WTC11 (cell line): ENCODE measurements at regions not wholly inside any gene's neighbourhood (a gene's known extent, or its start where the extent isn't known, plus 50 kb on each side); places are given as distances from the start of the nearest gene placed in this dataset.

Source experiments
- ATAC-seq: fragments of 200-7000 bp; cut with Tn5 transposase; 2 replicates; pipeline ENCODE4 v1.10.0; 2021; ENCODE audit warnings: mild to moderate bottlenecking, moderate library complexity
- CTCF ChIA-PET: fragments of 300-600 bp; sonication (Branson Sonifier 250); formaldehyde crosslinking; loops from one replicate; lab custom pipeline; 2021; ENCODE audit warnings: antibody characterized with exemption; lab: Charles Lee
- POLR2A ChIA-PET: fragments of 350-600 bp; sonication (Branson Sonifier 250); formaldehyde crosslinking; loops from one replicate; lab custom pipeline; 2021; ENCODE audit warnings: antibody characterized with exemption; lab: Charles Lee
- DNase-seq: peaks from one replicate; pipeline ENCODE4 v3.0.0; 2021; ENCODE audit warnings: low spot score
- H3K27ac Mint-ChIP-seq: 2 replicates; pipeline ENCODE4 v1.8.0; 2021; ENCODE audit warnings: mixed read lengths
- H3K27me3 Mint-ChIP-seq: 2 replicates; pipeline ENCODE4 v1.8.0; 2021; ENCODE audit warnings: low read depth, mild to moderate bottlenecking, moderate library complexity, mixed read lengths
- H3K36me3 Mint-ChIP-seq: 2 replicates; pipeline ENCODE4 v1.8.0; 2021; ENCODE audit warnings: mixed read lengths
- H3K4me1 Mint-ChIP-seq: 2 replicates; pipeline ENCODE4 v1.8.0; 2022; ENCODE audit warnings: mixed read lengths
- H3K4me3 Mint-ChIP-seq: 2 replicates; pipeline ENCODE4 v1.8.0; 2021; ENCODE audit warnings: mild to moderate bottlenecking, moderate library complexity, mixed read lengths
- H3K9me3 Mint-ChIP-seq: 2 replicates; pipeline ENCODE4 v1.8.0; 2021; ENCODE audit warnings: mixed read lengths
- ATF1 ChIP-seq: sonication (generic); formaldehyde crosslinking; IDR thresholded peaks from 2 replicates; pipeline ENCODE4 v1.8.1; 2023; ENCODE audit warnings: mild to moderate bottlenecking, moderate library complexity, missing genetic modification reagents
- ATF2 ChIP-seq: sonication (generic); formaldehyde crosslinking; IDR thresholded peaks from 2 replicates; pipeline ENCODE4 v1.8.1; 2022; ENCODE audit warnings: low read depth, missing genetic modification reagents, borderline replicate concordance
- CBFB ChIP-seq: sonication (generic); formaldehyde crosslinking; IDR thresholded peaks from 2 replicates; pipeline ENCODE4 v1.8.1; 2022; ENCODE audit warnings: mild to moderate bottlenecking, low read depth, missing genetic modification reagents
- CTCF ChIP-seq: fragments of 200-600 bp; IDR thresholded peaks from 2 replicates; pipeline ENCODE4 v1.8.0; 2022; ENCODE audit warnings: antibody characterized with exemption
- ETV6 ChIP-seq: sonication (generic); formaldehyde crosslinking; IDR thresholded peaks from 2 replicates; pipeline ENCODE4 v1.8.1; 2022; ENCODE audit warnings: mild to moderate bottlenecking, missing genetic modification reagents
- FOXK1 ChIP-seq: sonication (generic); formaldehyde crosslinking; IDR thresholded peaks from 2 replicates; pipeline ENCODE4 v1.8.0; 2022; ENCODE audit warnings: mild to moderate bottlenecking, moderate library complexity, missing genetic modification reagents
- GRHL2 ChIP-seq: fragments of 250-450 bp; sonication (Bioruptor Pico); IDR thresholded peaks from 2 replicates; pipeline ENCODE4 v1.8.0; 2022; ENCODE audit warnings: mild to moderate bottlenecking, moderate library complexity; ENCODE audit not compliant: insufficient replicate concordance, severe bottlenecking
- HMGA2 ChIP-seq: fragments of 250-450 bp; sonication (Bioruptor Pico); IDR thresholded peaks from 2 replicates; pipeline ENCODE4 v1.4.0; 2021; ENCODE audit warnings: mild to moderate bottlenecking, moderate library complexity
- JAZF1 ChIP-seq: fragments of 250-450 bp; sonication (Bioruptor Pico); IDR thresholded peaks from 2 replicates; pipeline ENCODE4 v1.9.0; 2021; ENCODE audit warnings: moderate library complexity, mild to moderate bottlenecking, inconsistent platforms
- KAT7 ChIP-seq: sonication (generic); formaldehyde crosslinking; IDR thresholded peaks from 2 replicates; pipeline ENCODE4 v1.8.1; 2023; ENCODE audit warnings: missing genetic modification reagents, mild to moderate bottlenecking, borderline replicate concordance
- MYBL2 ChIP-seq: sonication (generic); formaldehyde crosslinking; IDR thresholded peaks from 2 replicates; pipeline ENCODE4 v1.8.1; 2023; ENCODE audit warnings: mild to moderate bottlenecking, moderate library complexity, missing genetic modification reagents
- NFYB ChIP-seq: sonication (generic); formaldehyde crosslinking; conservative IDR thresholded peaks from 2 replicates; pipeline ENCODE4 v1.8.0; 2022; ENCODE audit warnings: low read depth, missing genetic modification reagents
- NR1H2 ChIP-seq: sonication (generic); formaldehyde crosslinking; IDR thresholded peaks from 2 replicates; pipeline ENCODE4 v1.9.0; 2021; ENCODE audit warnings: mild to moderate bottlenecking, moderate library complexity, missing genetic modification reagents
- OVOL2 ChIP-seq: fragments of 250-450 bp; sonication (Bioruptor Pico); IDR thresholded peaks from 2 replicates; pipeline ENCODE4 v1.9.0; 2021; ENCODE audit warnings: mild to moderate bottlenecking, borderline replicate concordance
- SMAD3 ChIP-seq: sonication (generic); formaldehyde crosslinking; IDR thresholded peaks from 2 replicates; pipeline ENCODE4 v1.8.0; 2022; ENCODE audit warnings: missing genetic modification reagents, mild to moderate bottlenecking, borderline replicate concordance
- STAT6 ChIP-seq: sonication (generic); formaldehyde crosslinking; conservative IDR thresholded peaks from 2 replicates; pipeline ENCODE4 v1.8.1; 2023; ENCODE audit warnings: mild to moderate bottlenecking, low read depth, missing genetic modification reagents, moderate library complexity
- TCF7 ChIP-seq: sonication (generic); formaldehyde crosslinking; IDR thresholded peaks from 2 replicates; pipeline ENCODE4 v1.8.0; 2022; ENCODE audit warnings: mild to moderate bottlenecking, low read depth, missing genetic modification reagents, moderate library complexity
- TEAD4 ChIP-seq: sonication (generic); formaldehyde crosslinking; IDR thresholded peaks from 2 replicates; pipeline ENCODE4 v1.8.0; 2022; ENCODE audit warnings: mild to moderate bottlenecking, missing genetic modification reagents
- ZBTB21 ChIP-seq: sonication (generic); formaldehyde crosslinking; IDR thresholded peaks from 2 replicates; pipeline ENCODE4 v1.8.1; 2023; ENCODE audit warnings: mild to moderate bottlenecking, missing genetic modification reagents, borderline replicate concordance
- ZBTB43 ChIP-seq: sonication (generic); formaldehyde crosslinking; IDR thresholded peaks from 2 replicates; pipeline ENCODE4 v1.8.1; 2023; ENCODE audit warnings: mild to moderate bottlenecking, missing genetic modification reagents
- ZMAT4 ChIP-seq: fragments of 250-450 bp; sonication (Bioruptor Pico); IDR thresholded peaks from 2 replicates; pipeline ENCODE4 v1.9.0; 2021; ENCODE audit warnings: mild to moderate bottlenecking
- ZNF232 ChIP-seq: sonication (generic); formaldehyde crosslinking; IDR thresholded peaks from 2 replicates; pipeline ENCODE4 v1.8.0; 2022; ENCODE audit warnings: mild to moderate bottlenecking, missing genetic modification reagents
- ZNF281 ChIP-seq: sonication (generic); formaldehyde crosslinking; IDR thresholded peaks from 2 replicates; pipeline ENCODE4 v1.8.0; 2023; ENCODE audit warnings: mild to moderate bottlenecking, missing genetic modification reagents
- ZNF416 ChIP-seq: fragments of 250-450 bp; sonication (Bioruptor Pico); IDR thresholded peaks from 2 replicates; pipeline ENCODE4 v1.9.0; 2021; ENCODE audit warnings: mild to moderate bottlenecking, inconsistent platforms
- ZNF671 ChIP-seq: fragments of 250-450 bp; sonication (Bioruptor Pico); IDR thresholded peaks from 2 replicates; pipeline ENCODE4 v1.8.0; 2021; ENCODE audit warnings: mild to moderate bottlenecking

GRCh38 chr7:42378149-42378548, 141.1 kb upstream of the GLI3 start (continued):
- TF ChIP-seq ATF2 (CRISPR knock-in tag) = no peak
- no peak for TF ChIP-seq ZMAT4 (CRISPR knock-in tag)
- no peak for TF ChIP-seq OVOL2 (CRISPR knock-in tag)
- no peak for TF ChIP-seq NFYB (CRISPR knock-in tag)
- TF ChIP-seq NR1H2 (CRISPR knock-in tag) = no peak
- no peak for TF ChIP-seq HMGA2 (CRISPR knock-in tag)
- TF ChIP-seq ETV6 (CRISPR knock-in tag) = no peak
- TF ChIP-seq FOXK1 = no peak
- no peak for TF ChIP-seq ZNF232 (CRISPR knock-in tag)
- TF ChIP-seq SMAD3 (CRISPR knock-in tag) = no peak
- TF ChIP-seq ZNF671 (CRISPR knock-in tag) = no peak
- no peak for TF ChIP-seq ZBTB21
- TF ChIP-seq ZNF416 (CRISPR knock-in tag) = no peak

GRCh38 chr7:42373285-42373684, 136.3 kb upstream of the GLI3 start:
- H3K36me3 Mint-ChIP-seq = peaks cover 15% of the 10 kb centered on the region
- TF ChIP-seq ATF1 (CRISPR knock-in tag) = no peak
- TF ChIP-seq TEAD4 (CRISPR knock-in tag) = no peak
- TF ChIP-seq CBFB (CRISPR knock-in tag) = no peak
- TF ChIP-seq ZBTB21 = no peak
- TF ChIP-seq CTCF = no peak
- ATAC-seq = no peak

GRCh38 chr7:42372479-42372878, 135.5 kb upstream of the GLI3 start:
- Mint-ChIP-seq H3K4me1 (peaks cover 9% of the 10 kb centered on the region), H3K36me3 (peaks cover 18% of the 10 kb centered on the region), H3K4me3 (no peak overlapping the region), H3K27ac (no peak overlapping the region), H3K27me3 (no peaks in the 10 kb centered on the region), H3K9me3 (peaks cover 47% of the 10 kb centered on the region)
- DNase-seq (no peak), ATAC-seq (no peak)
- POLR2A ChIA-PET = no interaction called here
- CTCF ChIA-PET = no interaction called here
- TF ChIP-seq GRHL2 (CRISPR knock-in tag) (no peak), ZBTB21 (no peak), TEAD4 (CRISPR knock-in tag) (no peak), ZBTB43 (CRISPR knock-in tag) (no peak), STAT6 (CRISPR knock-in tag) (no peak), MYBL2 (CRISPR knock-in tag) (no peak), ZNF281 (no peak), SMAD3 (CRISPR knock-in tag) (no peak), KAT7 (CRISPR knock-in tag) (no peak), TCF7 (CRISPR knock-in tag) (no peak), JAZF1 (no peak)

More at GRCh38 chr7:42373285-42373684, 136.3 kb upstream of the GLI3 start:
- H3K9me3 Mint-ChIP-seq = peaks cover 40% of the 10 kb centered on the region
- DNase-seq = no peak
- no peak overlapping the region for H3K27ac Mint-ChIP-seq
- POLR2A ChIA-PET = no interaction called here
- CTCF ChIA-PET = no interaction called here
- H3K4me3 Mint-ChIP-seq = no peak overlapping the region
- no peaks in the 10 kb centered on the region for H3K27me3 Mint-ChIP-seq
- H3K4me1 Mint-ChIP-seq = peaks cover 10% of the 10 kb centered on the region
